Uterus (tissue), 2 donors: ENCODE measurements at regions not wholly inside any gene's neighbourhood (a gene's known extent, or its start where the extent isn't known, plus 50 kb on each side); places are given as distances from the start of the nearest gene placed in this dataset.

Experiments
- POLR2A ChIP-seq, 2 donors: fragments of 450-650 bp; IDR thresholded peaks; one replicate each; pipeline ENCODE4 v1.6.1; 2016; ENCODE audit warnings: antibody characterized with exemption in 2 of 2, mild to moderate bottlenecking in 1 of 2, moderate library complexity in 1 of 2
- TF ChIP-seq, protein P1 (sequence below), 4 experiments: fragments of 200-600 bp in 2 of 4; fragments of 450-650 bp in 2 of 4; sonication (generic) in 2 of 4; IDR thresholded peaks; one replicate each; pipeline ENCODE4 v1.5.1; 2016 to 2019; ENCODE audit warnings: antibody characterized with exemption in 4 of 4, mild to moderate bottlenecking in 2 of 4, moderate library complexity in 1 of 4

DNA sequence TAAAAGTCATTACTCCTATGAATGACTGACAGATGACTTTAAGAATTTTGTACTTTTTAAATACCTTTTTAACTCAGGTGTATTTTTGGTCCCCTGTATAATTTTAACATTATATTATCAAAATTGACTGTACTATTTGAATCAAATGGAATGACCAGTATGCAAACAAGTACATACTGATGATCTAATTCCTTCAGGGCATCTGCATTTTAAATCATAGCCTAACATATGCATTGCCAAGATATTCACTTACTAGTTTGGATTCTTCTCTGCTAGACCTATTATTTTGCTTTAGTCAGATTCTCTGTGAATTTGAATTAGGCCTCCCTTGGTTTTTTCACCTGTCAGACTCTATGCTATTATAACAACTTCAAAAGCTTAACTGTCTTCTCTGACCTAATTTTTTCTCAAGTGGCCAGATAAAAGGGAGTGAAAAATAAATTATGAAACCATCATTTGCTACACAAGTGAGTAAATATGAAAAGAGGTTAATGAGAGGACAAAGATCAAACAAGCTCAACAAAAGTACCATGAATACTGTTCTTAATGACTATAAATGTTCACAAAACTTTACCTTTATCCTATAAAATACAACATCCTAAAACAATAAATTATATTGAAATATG is 1505.2 kb upstream of the CDH9 start:
- TF ChIP-seq, protein P1, sequence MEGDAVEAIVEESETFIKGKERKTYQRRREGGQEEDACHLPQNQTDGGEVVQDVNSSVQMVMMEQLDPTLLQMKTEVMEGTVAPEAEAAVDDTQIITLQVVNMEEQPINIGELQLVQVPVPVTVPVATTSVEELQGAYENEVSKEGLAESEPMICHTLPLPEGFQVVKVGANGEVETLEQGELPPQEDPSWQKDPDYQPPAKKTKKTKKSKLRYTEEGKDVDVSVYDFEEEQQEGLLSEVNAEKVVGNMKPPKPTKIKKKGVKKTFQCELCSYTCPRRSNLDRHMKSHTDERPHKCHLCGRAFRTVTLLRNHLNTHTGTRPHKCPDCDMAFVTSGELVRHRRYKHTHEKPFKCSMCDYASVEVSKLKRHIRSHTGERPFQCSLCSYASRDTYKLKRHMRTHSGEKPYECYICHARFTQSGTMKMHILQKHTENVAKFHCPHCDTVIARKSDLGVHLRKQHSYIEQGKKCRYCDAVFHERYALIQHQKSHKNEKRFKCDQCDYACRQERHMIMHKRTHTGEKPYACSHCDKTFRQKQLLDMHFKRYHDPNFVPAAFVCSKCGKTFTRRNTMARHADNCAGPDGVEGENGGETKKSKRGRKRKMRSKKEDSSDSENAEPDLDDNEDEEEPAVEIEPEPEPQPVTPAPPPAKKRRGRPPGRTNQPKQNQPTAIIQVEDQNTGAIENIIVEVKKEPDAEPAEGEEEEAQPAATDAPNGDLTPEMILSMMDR (IDR thresholded peaks at IDR 0.05), result no peak
- no peak for TF ChIP-seq POLR2A (IDR thresholded peaks at IDR 0.05)
